Activated CD4-positive, alpha-beta T cell treated with anti-CD3 and anti-CD28 coated beads, Interleukin-2, Interleukin-4, amounts not matched to agents 100 ng/mL and 50 ng/mL, durations not matched to agents 16 hours and 8 hours (primary cell): ENCODE measurements at regions not wholly inside any gene's neighbourhood (a gene's known extent, or its start where the extent isn't known, plus 50 kb on each side); places are given as distances from the start of the nearest gene placed in this dataset.
"Not testable (repeated sequence)": the region's sequence is repeated elsewhere in the genome, so short reads cannot be mapped to it uniquely, and the experiment has no call there.

Source experiments
- DNase-seq: peaks from one replicate; pipeline ENCODE4 v3.0.0-alpha.2; 2020; ENCODE audit warnings: low spot score

DNA sequence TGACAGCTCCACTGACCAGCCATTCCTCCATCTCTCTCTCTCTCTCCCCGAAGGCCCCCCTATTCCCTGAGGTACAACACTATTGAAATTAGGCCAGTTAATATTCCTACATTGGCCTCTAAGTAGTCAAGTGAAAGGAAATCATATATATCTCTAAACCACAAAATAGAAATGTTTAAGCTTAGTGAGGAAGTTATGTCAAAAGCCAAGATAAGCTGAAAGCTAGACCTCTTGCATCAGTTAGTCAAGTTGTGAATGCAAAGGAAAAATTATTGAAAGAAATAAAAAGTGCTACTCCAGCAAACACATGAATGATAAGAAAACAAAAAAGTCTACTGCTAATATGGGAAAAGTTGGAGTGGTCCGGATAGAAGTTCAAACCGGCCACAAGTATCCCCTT is 301.3 kb upstream of the RBMS1 start:
- DNase-seq: no peak

DNA sequence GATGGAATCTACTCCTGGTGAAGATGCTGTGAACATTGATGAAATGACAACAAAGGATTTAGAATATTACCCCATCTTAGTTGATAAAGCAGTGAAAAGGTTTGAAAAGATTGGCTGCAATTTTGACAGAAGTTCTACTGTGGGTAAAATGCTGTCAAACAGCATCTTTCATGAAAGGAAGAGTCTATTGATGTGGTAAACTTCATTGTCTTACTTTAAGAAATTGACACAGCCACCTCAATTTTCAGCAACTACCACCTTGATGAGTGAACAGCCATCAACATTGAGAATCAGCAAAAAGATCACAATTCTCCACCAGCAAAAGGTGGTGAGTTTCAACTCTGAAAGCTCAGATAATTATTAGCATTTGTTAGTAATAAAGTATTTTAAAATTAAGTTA is 310.3 kb upstream of the RBMS1 start:
- no peak for DNase-seq

DNA sequence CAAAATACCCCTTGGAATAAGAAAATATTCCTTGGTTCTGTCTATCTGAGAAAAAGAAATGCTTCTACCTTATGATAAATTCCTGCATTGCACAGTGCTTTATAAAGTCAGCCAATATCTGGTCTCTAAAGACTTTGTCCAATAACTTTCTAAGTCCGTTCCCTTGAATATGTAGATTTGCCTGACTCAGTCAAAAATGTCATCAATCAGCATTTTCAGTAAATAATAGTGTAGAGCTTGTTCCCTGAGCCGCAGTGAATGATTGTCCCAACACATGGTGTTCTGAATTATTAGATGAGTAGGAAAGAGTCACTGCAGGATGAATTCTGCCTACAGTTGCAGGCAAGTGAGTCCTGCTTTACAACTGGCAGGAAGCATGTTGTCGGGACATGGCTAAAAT is 316.8 kb upstream of the RBMS1 start:
- DNase-seq: no peak

DNA sequence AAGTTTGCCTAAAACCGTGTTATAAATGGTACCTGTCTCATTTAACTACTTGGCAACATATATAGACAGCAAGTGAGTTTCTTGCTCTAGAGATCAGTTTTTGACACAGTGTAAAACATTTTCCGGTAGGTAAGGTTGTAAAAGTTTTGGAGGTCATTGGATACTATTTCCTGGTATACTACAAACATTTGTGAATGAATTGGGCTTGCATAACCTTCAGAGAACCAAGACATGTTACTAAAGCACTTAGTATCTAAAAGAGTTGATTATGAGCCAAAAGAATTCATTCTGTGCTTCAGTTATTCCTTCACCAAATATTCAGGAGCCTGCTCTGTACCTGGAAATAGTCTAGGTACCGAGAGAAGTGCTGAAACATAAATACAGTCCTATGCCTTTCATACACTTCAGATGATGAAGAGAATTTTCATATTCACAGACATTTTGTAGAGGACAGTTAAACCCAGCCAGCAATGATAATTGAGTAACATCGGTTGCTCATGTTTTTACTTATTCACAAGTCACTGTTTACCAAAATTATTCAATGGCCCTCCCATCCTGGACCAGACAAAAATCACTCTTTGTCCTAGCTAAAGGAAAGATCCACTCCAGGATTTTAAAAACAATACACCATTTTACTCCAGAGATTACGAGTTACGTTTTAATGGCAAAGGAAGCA is 319.4 kb upstream of the RBMS1 start:
- DNase-seq: no peak

DNA sequence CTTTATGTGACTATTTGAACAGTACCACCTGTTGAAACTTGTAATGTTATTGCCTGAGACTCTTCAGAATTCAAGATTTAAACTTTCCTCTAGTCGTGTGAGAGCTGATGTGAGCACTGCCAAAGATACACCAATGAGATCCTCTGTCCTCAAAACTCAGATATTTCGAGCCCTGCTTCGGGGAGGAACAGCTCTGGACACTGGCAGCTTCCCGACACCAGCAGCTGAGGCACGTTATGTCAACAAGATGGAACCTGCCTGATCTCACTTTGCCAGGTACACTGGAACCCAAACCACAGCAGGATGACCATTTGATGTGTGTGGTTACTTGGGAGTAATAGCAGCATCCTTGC is 319.9 kb upstream of the RBMS1 start:
- no peak for DNase-seq

DNA sequence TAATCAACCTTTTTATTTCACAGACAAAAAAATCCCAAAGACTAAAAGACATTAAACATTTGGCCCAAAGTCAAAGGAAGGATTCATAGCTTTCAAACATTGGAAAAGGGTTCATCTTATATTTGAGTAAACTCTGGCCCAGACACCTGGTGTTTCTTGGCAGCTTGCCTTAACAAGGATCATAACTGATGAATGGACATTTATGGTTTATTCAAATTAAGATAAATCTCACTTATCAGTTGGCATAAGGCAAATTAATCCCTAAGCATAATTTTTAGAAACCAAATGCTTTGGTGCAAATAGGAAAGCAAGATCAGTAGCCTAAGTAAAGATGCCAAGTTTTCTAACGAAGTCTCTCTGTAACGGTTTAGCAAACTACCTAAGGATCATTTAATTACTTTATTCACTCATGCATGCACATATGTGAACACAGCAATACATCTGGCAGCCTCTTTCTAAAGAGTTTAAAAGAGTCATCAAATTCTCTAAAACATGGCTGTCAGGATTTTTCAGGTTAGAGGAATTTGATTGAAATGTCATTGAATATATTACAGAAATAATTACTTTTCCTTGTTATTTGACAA is 323.4 kb upstream of the RBMS1 start:
- DNase-seq: no peak

DNA sequence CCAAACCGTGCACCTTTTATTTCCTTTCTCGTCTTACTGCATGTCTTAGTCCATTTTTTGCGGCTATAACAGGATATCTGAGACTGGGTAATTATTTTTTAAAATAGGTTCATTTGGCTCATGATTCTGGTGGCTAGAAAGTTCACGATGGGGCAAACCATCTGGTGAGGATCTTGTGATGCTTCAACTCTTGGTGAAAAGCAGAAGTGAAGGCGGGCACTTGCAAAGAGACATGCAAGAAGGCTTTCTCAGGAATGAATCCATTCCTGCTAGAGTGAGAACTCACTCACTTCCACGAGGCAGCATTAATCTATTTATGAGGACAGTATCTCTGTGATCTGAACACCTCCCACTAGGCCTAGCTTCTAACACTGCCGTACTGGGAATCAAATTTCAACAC is 327.1 kb upstream of the RBMS1 start:
- DNase-seq: no peak

DNA sequence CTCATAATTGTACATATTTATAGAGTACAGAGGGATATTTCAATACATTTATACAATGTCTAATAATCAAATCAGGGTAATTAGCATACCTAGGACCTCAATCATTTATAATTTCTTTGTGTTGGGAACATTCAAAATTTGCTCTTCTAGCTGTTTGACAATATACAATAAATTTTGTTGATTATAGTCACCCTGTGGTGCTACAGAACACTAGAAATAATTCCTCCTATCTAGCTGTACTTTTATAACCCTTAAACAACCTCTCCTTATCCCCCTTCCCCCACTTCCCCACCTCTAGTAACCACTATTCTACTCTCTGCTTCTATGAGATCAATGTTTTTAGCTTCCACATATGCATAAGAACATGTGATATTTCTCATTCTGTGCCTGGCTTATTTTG is 328.4 kb upstream of the RBMS1 start:
- no peak for DNase-seq

DNA sequence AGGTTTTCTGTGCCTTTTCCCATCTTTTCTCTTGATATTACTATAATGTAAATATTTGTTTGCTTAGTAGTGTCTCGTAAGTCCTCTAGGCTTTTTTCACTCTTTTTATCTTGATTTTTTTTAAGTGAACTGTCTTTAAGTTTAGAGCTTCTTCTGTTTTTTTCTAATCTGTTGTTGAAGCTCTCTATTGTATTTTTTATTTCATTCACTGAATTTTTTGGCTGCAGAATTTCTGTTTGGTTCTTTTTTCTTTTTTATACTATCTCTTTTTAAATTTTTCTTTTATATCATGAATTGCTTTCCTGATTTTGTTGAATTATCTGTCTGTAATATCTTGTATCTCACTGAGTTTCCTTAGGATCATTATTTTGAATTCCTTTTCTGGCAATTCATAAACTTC is 331.8 kb upstream of the RBMS1 start:
- DNase-seq: no peak

DNA sequence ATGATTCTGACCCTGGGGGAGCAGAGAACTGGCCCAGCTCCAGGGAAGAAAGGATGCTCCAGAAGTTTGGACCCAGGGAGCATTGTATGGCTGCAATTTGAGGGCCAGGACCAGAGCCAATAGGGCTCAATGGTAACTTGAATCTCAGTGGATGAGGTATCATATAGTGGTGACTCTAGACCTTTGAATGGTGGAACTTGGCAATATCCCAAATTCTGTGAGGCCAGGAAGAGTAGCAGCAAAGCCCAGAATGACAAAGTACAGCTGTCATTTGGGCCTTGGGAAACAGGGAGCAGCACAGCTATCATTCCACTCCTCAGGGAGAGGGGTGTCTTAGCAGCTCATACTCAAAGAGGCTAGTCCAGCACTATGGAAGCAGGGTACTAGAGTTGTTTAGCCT is 332.9 kb upstream of the RBMS1 start:
- no peak for DNase-seq

DNA sequence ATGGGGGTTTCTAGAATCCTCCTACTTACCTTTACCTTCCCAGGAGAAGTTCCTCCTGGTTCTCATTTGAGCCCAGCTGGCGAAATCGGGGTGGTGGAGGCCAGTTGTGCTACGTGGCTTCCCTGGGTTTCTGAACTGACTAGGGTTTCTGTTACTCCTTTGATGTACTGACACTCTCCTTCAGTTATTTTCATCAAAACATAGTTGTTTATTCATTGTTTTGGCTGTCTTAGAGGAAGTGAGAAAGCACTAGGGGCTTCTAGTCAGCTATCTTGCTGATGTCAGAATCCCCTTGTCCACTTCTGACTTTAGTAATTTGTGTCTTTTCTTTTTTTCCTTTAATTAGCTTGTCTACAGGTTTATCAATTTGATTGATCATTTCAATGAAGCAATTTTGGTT is 332.2 kb upstream of the TANK start:
- no peak for DNase-seq

DNA sequence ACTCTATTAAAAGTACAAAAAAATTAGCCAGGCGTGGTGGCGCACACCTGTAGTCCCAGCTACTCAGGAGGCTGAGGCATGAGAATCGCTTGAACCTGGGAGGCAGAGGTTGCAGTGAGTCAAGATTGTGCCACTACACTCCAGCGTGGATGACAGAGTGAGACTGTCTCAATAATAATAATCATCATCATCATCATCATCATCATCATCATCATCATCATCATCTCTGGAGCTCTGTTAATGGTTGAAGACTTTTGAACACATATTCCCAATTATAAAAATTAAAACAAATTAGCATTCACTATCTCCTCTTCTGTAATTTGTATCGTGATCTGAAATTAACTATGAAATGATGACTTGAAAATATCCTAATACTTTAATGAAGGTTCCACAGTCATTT is 327.8 kb upstream of the TANK start:
- DNase-seq: not testable (repeated sequence)

DNA sequence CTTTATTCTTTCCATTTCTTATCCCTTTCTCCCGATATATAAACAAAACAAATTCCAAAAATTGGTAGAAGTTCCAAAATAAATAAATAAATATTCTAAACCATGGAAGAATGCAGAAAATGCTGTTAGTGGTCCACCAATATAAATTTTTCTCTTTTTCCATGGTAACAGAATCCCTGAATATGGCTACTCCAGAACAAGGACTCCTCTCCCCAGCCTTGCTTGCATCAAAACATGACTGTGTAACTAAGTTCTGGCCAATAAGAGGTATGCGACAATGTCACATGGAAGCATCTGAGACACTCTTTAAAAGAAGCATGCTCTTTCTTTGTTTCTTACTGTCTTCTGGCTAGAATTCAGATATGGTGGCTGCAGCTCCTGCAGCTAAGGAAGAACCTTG is 325.1 kb upstream of the TANK start:
- no peak for DNase-seq

DNA sequence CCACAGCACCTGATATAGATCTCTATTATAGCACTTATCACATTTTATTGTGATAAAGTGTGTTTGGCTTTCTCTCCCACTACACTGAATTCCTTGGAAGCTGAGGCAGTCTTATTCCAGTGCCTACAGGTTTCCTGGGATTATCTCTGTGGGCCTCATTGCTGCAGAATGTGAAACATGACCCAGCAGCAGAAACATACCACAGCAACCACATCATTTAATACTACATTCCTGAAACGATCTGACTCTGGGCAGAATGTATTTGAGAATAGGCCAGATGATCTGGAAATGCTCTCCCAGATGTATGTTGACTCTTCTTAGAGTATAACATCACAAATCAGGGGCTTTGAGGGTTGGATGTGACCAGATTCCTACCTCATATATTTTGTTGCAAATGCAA is 323.5 kb upstream of the TANK start:
- no peak for DNase-seq

DNA sequence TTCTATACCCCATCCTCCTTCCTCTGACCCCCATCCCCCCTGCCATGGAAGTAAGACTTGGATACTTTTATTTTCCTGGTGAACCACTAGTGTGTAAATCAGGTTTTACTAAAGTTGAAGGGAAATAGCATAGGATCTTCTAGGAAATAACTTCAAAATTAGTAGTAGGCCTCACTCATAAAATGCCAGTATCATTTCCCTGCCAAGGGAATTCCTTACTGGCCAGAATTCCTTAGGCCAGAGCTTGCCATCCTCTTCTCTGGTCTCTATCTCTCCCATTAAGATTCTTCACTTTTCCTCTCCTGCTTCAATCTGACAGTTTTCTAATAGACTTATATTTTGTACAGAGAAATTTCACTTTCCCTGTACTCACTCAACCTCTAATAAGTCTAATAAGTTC is 322.8 kb upstream of the TANK start:
- no peak for DNase-seq

DNA sequence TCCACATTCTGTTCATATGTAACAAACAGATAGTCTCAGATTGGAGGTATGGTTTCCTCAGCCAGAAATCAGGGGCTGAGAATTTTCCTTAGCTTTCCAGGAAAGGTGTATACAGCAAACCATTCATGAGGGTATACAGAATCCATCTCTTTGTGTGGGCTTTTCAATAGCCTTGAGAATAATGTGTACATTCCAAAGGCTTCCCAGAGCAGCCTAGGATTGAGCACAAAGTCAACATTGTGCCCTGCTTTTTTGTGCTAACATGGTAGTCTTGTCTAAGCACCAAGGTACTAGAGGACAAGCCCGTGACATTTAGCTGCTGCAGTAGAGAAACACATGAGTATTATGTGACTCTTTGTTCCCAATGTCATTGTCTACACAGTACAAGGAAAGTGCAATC is 322.1 kb upstream of the TANK start:
- no peak for DNase-seq

DNA sequence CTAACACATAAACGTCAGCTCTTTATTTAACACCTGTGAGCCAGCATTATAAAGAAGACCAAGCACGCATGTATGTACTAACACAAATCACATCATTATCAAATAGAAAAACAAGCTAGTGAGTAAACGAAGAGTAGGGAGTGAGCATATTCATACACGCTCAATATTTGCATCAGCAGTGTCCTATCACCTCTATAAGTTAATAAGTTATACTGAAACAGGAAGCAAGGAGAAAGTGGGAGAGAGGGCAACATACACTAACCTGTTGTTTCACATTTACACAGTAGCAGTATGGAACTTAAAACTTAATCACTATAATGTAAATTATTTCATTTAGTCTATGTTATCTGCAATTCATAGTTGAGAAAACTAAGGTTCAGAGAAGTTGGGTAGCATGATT is 321.5 kb upstream of the TANK start:
- DNase-seq: no peak

DNA sequence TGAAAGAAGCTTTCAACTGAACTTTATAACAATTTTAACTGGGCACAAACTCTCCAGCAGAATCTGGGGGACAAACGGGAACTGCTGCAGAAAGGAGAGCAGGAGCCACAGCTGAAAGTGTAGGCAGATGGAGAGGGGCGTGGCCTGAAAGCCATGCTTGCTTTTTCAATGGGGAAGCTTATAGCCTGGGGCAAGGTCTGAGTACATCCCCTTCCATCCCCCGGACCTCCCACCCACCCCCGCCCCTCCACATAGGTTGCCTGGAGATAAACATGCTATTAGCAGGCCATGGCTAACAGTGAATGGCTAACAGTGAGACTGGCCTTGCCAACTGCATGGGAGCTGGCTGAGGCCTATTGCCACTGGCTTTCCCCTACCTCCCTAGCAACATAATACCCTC is 317.9 kb upstream of the TANK start:
- DNase-seq: no peak

DNA sequence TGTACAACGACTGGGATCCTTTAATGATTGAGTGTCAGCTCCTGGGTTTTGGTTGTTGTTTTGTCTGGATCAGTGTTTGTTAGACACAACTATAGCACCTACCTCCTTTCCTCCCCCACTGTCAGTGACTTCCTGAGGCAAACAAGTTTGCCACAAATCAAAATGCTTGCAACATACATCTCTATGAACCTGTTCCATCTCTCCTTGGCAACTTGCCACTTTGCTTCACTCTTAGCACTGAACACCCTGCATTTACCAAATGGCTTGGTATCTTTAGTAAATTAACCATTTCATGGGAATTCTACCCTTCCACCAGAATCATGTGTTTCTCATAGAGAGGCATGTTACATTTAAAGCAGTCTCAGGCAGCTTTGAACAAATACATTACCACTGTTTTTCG is 301.1 kb upstream of the TANK start:
- DNase-seq: no peak

DNA sequence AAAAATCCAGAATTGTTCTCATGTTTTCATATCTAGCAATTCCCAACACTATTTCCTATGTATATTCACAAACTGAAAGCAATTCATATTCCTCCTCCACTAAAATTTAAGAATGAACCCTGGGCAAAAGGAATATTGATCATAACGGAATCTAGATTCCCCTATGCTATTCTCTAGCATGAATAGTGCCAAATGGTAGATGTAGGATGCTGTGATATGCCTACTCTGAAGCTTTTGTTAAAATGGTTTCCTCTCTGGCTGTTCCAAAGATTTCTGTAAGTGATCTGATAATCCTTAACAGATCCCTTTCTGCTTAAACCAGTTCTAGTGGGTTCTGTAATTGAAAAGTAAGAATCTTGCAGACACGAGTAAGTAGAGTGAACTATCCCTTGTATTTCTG is 298.0 kb upstream of the TANK start:
- DNase-seq: no peak

DNA sequence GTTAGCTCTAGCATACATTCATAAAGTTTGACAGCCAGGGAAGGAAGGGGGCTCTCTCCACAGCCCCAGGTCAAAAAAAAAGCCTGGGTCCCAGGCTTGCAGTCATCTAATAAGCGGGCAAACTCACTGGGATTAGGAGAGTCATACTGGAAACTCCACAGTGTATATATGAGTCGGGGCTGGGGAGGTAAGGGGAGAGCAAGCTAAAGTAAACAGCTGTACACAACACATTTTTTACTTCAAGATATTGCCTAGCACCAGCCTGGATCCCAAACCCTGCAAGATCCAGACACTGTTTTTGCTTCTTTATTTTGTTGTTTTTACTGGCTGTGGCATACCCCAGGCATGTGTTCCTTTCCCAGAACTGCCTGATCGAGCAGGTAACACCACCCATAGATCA is 291.3 kb upstream of the TANK start:
- DNase-seq: no peak

DNA sequence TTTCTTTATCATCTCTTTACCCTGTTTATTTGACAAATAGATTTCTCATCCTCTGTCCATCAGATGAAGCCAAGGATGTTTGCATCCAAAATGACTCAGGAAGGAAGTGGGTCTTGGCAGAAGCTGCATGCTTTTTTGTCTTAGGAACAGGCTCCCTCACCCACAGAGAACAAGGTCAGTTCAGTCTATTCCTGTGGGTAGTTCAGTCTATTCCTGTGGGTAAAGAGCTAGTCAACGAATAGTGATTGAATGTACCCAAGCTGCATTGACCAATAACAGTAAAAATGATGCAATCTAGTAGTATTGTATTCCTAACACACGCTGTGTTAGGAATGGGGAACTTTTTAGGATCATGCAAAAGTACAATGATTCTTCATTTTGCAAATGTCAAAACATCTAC is 290.8 kb upstream of the TANK start:
- no peak for DNase-seq

DNA sequence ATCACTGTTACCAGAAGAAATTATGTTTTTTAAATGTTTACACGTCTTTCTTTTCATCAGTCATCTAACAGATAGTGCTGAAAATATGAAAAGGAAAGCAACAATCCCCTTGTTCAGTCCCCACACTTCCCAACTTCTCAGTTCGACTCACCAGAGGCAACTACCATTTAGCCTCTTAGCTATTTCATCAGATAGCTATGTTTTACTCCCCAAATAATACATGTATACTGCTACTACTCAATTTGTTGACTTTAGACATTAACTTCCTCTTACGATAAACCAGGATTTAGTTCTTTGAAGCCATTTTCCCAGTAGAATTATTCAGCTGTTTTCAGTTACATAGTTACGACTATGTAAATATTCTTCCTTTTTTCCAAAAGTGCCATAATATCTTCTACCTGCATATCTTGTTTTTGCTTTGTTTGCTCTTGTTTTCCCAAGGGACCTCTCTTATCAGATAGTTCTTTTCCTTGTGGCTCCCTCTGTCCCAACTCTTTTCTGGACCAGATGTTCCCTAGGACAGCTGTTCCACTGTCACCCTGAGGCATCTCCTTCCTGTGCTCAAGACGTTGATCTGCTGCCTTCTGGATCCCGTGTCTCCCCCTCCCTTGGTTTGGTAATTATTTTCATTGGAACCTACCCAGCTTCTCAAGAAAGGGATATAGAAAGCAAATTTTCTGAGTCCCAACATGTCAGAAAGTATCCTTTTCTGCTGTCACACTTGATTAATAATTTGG is 289.3 kb upstream of the TANK start:
- no peak for DNase-seq

DNA sequence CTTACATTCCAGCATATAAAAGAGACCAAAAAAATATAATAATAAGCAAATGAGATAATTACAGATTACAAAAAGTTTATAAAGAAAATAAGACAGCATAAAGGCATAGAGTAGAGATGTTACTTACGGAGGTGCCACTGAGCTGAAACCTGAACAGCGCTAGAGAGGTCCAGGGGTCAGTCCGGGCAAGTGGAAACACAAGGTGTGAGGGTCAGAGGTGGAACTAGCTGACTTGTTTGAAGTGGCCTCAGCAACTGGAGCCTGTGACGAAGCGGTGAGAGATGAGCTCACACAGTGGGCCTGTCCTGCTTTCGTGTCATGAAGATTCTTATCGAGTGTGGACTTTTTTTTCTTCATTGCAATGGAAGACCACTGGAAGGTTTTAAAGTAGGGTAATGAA is 288.3 kb upstream of the TANK start:
- DNase-seq: no peak
